Lung (tissue), 11 donors: ENCODE measurements at regions not wholly inside any gene's neighbourhood (a gene's known extent, or its start where the extent isn't known, plus 50 kb on each side); places are given as distances from the start of the nearest gene placed in this dataset.

Source experiments
- ATAC-seq: fragments of 200-7000 bp; cut with Tn5 transposase; one replicate; pipeline ENCODE4 v1.9.1; 2020; ENCODE audit warnings: moderate number of reproducible peaks; ENCODE audit not compliant: insufficient read depth, low FRiP score
- DNase-seq, 3 donors: peaks; one replicate each; pipeline ENCODE4 v3.0.0-alpha.2; 2013 to 2017
- H3K27ac ChIP-seq, 2 donors: one replicate each; pipeline ENCODE4 v1.5.1; 2013; ENCODE audit warnings: mild to moderate bottlenecking in 2 of 2, moderate library complexity in 2 of 2, control low read depth in 1 of 2, inconsistent platforms in 1 of 2, low read depth in 1 of 2, low read length in 1 of 2
- H3K27me3 ChIP-seq, 3 donors: one replicate each; pipeline ENCODE4 v1.5.1; 2013; ENCODE audit warnings: low read length in 2 of 3; ENCODE audit not compliant: control insufficient read depth in 3 of 3, insufficient read depth in 3 of 3
- H3K36me3 ChIP-seq, 4 donors: one replicate each; pipeline ENCODE4 v1.5.1; 2013; ENCODE audit warnings: low read length in 4 of 4, mild to moderate bottlenecking in 1 of 4, moderate library complexity in 1 of 4; ENCODE audit not compliant: control insufficient read depth in 4 of 4, insufficient read depth in 4 of 4
- H3K4me1 ChIP-seq, 5 donors: one replicate each; pipeline ENCODE4 v1.5.1; 2013; ENCODE audit warnings: low read length in 5 of 5, mild to moderate bottlenecking in 2 of 5, moderate library complexity in 1 of 5; ENCODE audit not compliant: control insufficient read depth in 5 of 5, insufficient read depth in 5 of 5
- H3K4me3 ChIP-seq: one replicate; pipeline ENCODE4 v1.5.1; 2013; ENCODE audit warnings: mild to moderate bottlenecking, control low read depth, moderate library complexity
- H3K9ac ChIP-seq, 2 donors: one replicate each; pipeline ENCODE4 v1.5.1; 2013; ENCODE audit warnings: low read length in 2 of 2, control low read depth in 1 of 2; ENCODE audit not compliant: insufficient read depth in 1 of 2
- H3K9me3 ChIP-seq, 4 donors: one replicate each; pipeline ENCODE4 v1.5.1; 2013; ENCODE audit warnings: low read length in 3 of 4, mild to moderate bottlenecking in 1 of 4, moderate library complexity in 1 of 4; ENCODE audit not compliant: control insufficient read depth in 4 of 4, insufficient read depth in 3 of 4
- CTCF ChIP-seq: IDR thresholded peaks from 2 replicates; pipeline ENCODE4 v1.5.1; 2012; ENCODE audit warnings: mild to moderate bottlenecking; ENCODE audit errors: control extremely low read depth, extremely low read depth
- WGBS, 2 donors: extraction: QIAGEN DNeasy Blood & Tissue Kit; methylation state at CpG; one replicate each; pipeline ENCODE4 v1.1.7; 2013; 5-methylcytosine and 5-hydroxymethylcytosine counted together
- donor health status: control.
- donor health status: control.
- donor health status: Bipolar disorder and iron deficiency.
- donor health status: healthy.
- donor health status: DM: yes; HTN: yes; CAD: no.

GRCh38 chr13:57443494-57443893, 188.1 kb upstream of the PCDH17 start:
- ATAC-seq, result no peak
- TF ChIP-seq CTCF, result no peak
- H3K9ac ChIP-seq, result no peak overlapping the region

DNA sequence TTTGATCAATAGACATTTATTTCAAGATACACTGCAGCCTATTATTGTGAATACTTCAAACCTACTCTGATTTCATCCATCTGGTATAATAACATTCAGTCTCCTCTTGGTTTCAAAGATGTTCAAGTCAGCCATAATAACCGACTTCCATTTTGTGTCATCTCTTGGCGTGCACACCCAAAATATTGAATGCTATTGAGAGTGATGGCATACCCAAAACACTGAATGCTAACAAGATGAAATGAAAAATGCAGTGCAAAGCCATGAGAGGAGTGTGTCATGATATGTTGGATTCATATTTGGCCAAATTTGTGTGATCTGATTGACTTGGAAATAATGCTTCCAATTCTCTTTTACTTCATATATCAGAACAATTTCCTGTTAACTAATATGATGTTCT, 181.2 kb upstream of the PCDH17 start:
- no peaks in the 10 kb centered on the region for H3K4me1 ChIP-seq
- TF ChIP-seq CTCF, result no peak
- H3K27me3 ChIP-seq, result no peaks in the 10 kb centered on the region
- DNase-seq (no peak), ATAC-seq (no peak)
- no peaks in the 10 kb centered on the region for H3K36me3 ChIP-seq
- H3K9ac ChIP-seq, result no peak overlapping the region
- no peak overlapping the region for H3K4me3 ChIP-seq
- WGBS, 2 donors, result 74 to 77% methylated on average over 2 of the region's 2 CpGs
- no peaks in the 10 kb centered on the region for H3K9me3 ChIP-seq
- no peak overlapping the region for H3K27ac ChIP-seq

More at GRCh38 chr13:57443494-57443893, 188.1 kb upstream of the PCDH17 start:
- H3K4me1 ChIP-seq, result no peaks in the 10 kb centered on the region
- WGBS, 2 donors, result 79 to 88% methylated on average over 2 of the region's 2 CpGs
- H3K27ac ChIP-seq, result no peak overlapping the region
- H3K27me3 ChIP-seq, result no peaks in the 10 kb centered on the region
- DNase-seq, result no peak
- H3K9me3 ChIP-seq, result no peaks in the 10 kb centered on the region
- no peak overlapping the region for H3K4me3 ChIP-seq
- no peaks in the 10 kb centered on the region for H3K36me3 ChIP-seq

DNA sequence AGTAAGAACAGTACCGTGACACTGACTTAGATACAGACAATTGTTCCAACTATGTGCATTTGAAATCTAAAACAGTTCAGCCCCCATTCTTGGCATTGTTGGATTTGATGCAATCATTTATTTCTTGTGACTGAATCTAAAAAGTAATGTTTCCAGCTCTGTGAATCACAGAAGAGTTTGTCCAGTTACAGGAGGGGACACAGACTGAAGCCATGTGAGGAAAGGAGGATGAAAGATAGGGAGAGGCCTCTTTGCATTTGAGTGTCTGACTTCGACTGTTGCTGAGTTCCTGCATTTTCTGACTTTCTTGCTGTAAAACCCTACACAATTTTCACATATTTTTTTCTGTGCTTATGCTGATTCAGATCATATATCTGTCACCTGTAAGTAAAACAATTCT, 179.3 kb upstream of the PCDH17 start:
- no peak for TF ChIP-seq CTCF
- Histone ChIP-seq H3K36me3 (no peaks in the 10 kb centered on the region), H3K4me3 (no peak overlapping the region), H3K9me3 (no peaks in the 10 kb centered on the region), H3K9ac (no peak overlapping the region), H3K27ac (no peak overlapping the region), H3K4me1 (no peaks in the 10 kb centered on the region), H3K27me3 (no peaks in the 10 kb centered on the region)
- no peak for ATAC-seq
- no peak for DNase-seq
- WGBS, 2 donors, result 68% methylated on average over 2 of the region's 2 CpGs

DNA sequence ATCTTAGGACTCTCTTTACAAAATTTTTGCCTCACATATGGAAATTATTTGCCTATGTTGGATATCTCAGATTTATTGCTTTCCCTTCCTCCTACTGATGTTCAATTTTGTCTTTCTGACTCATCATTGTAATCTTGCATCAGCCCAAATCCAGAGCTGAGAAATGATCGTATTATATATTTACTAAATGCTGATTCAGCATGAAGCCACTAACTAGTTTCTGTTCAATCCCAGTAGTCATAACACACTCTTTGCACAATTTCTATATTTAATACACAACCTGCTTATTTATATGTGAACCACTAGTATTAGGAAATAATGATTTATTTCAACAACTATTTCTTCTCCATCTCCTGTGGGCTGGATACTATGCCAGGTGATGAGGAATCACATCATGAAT, 161.1 kb upstream of the PCDH17 start:
- DNase-seq (no peak), ATAC-seq (no peak)
- H3K27ac ChIP-seq, result no peak overlapping the region
- no peak overlapping the region for H3K9ac ChIP-seq
- no peaks in the 10 kb centered on the region for H3K9me3 ChIP-seq
- no peaks in the 10 kb centered on the region for H3K4me1 ChIP-seq
- no peaks in the 10 kb centered on the region for H3K36me3 ChIP-seq
- no peak overlapping the region for H3K4me3 ChIP-seq
- no peak for TF ChIP-seq CTCF
- H3K27me3 ChIP-seq, result no peaks in the 10 kb centered on the region
- whole genome bisulfite sequencing, 2 donors, result 94 to 97% methylated on average over 1 of the region's 1 CpG
